Astrocyte of the spinal cord (primary cell): ENCODE measurements at regions not wholly inside any gene's neighbourhood (a gene's known extent, or its start where the extent isn't known, plus 50 kb on each side); places are given as distances from the start of the nearest gene placed in this dataset.
"Not testable (repeated sequence)": the region's sequence is repeated elsewhere in the genome, so short reads cannot be mapped to it uniquely, and the experiment has no call there.

Experiments used
- DNase-seq: peaks from one replicate; pipeline ENCODE4 v3.0.0; 2011; ENCODE audit warnings: low read depth, low spot score
- H3K4me3 ChIP-seq: 2 replicates; pipeline ENCODE4 v1.5.1; 2011; ENCODE audit warnings: low read depth, mild to moderate bottlenecking, low read length, moderate library complexity
- CTCF ChIP-seq: IDR thresholded peaks from 2 replicates; pipeline ENCODE4 v1.5.1; 2012; ENCODE audit warnings: low read depth, mild to moderate bottlenecking, low read length, inconsistent platforms
- in situ Hi-C: cut with HindIII; loops from 2 replicates; pipeline ENCODE4 v1.10.0; 2017; ENCODE audit warnings: low sequenced_read_pairs

GRCh38 chr9:85108746-85109145 is 439.2 kb downstream of the NTRK2 start:
- no peak overlapping the region for H3K4me3 ChIP-seq
- no peak for DNase-seq
- TF ChIP-seq CTCF: no peak
- in situ Hi-C loops: no loop called here

GRCh38 chr9:85108229-85108628 is 438.7 kb downstream of the NTRK2 start:
- in situ Hi-C loops: no loop called here
- TF ChIP-seq CTCF: no peak
- no peak overlapping the region for H3K4me3 ChIP-seq
- DNase-seq: no peak

GRCh38 chr9:85089188-85089969 is 419.9 kb downstream of the NTRK2 start:
- DNase-seq: no peak
- no peak for TF ChIP-seq CTCF
- no peak overlapping the region for H3K4me3 ChIP-seq
- in situ Hi-C loops: no loop called here

- no peak overlapping the region for H3K4me3 ChIP-seq
- in situ Hi-C loops: no loop called here
- no peak for DNase-seq
- TF ChIP-seq CTCF: no peak
Observed at GRCh38 chr9:85081963-85082362, 412.4 kb downstream of the NTRK2 start.

GRCh38 chr9:85079349-85079748 is 409.8 kb downstream of the NTRK2 start:
- no peak for DNase-seq
- no peak for TF ChIP-seq CTCF
- no peak overlapping the region for H3K4me3 ChIP-seq
- in situ Hi-C loops: no loop called here

- in situ Hi-C loops: no loop called here
- no peak for DNase-seq
- H3K4me3 ChIP-seq: no peak overlapping the region
- no peak for TF ChIP-seq CTCF
Observed at GRCh38 chr9:85077944-85078343, 408.4 kb downstream of the NTRK2 start.

GRCh38 chr9:85077146-85077545 is 407.6 kb downstream of the NTRK2 start:
- in situ Hi-C loops, H3K4me3 ChIP-seq, DNase-seq: not testable (repeated sequence)
